ENCODE measurements at regions not wholly inside any gene's neighbourhood (a gene's known extent, or its start where the extent isn't known, plus 50 kb on each side); places are given as distances from the start of the nearest gene placed in this dataset.

GRCh38 chr1:116826818-116827606 lies 72.8 kb downstream of the CD2 start (continued):
- TF ChIP-seq MYC (IDR thresholded peaks at IDR 0.05; ENCODE audit: insufficient read depth, insufficient read length, insufficient replicate concordance, low read length, severe bottlenecking) (no peak), TCF7 (IDR thresholded peaks at IDR 0.05; ENCODE audit: borderline replicate concordance) (no peak), MTA2 (IDR thresholded peaks at IDR 0.05; ENCODE audit: low read depth) (peak; percentile 88), HDAC6 (IDR thresholded peaks at IDR 0.05; ENCODE audit: unreplicated experiment) (no peak), SMC3 (IDR thresholded peaks at IDR 0.05; ENCODE audit: borderline replicate concordance, low read length) (no peak; the same call in 1 of the 2 replicates), ESRRA (IDR thresholded peaks at IDR 0.05; ENCODE audit: low read length) (no peak), NR2C2 (IDR thresholded peaks at IDR 0.05; ENCODE audit: borderline replicate concordance, control insufficient read depth, insufficient read length, low read depth) (no peak), ZNF384 (IDR thresholded peaks at IDR 0.05; ENCODE audit: borderline replicate concordance, low read depth, low read length) (no peak), SREBF1 (IDR thresholded peaks at IDR 0.05; ENCODE audit: low read length) (0 out of 2 replicates have a peak, but pooled peaks have one; percentile 4), MEF2A (IDR thresholded peaks at IDR 0.05; ENCODE audit: insufficient read depth, low read depth, low read length) (no peak), IRF4 (IDR thresholded peaks at IDR 0.05; ENCODE audit: low read depth, low read length) (peak; percentile 94), ZBTB33 (IDR thresholded peaks at IDR 0.05) (no peak), SIN3A (IDR thresholded peaks at IDR 0.05; ENCODE audit: low read depth, low read length) (no peak), RAD51 (IDR thresholded peaks at IDR 0.05) (no peak), STAT3 (IDR thresholded peaks at IDR 0.05; ENCODE audit: low read depth, low read length) (no peak), MEF2B (IDR thresholded peaks at IDR 0.05; ENCODE audit: partially characterized antibody, poor library complexity, severe bottlenecking) (no peak), CREM (IDR thresholded peaks at IDR 0.05; ENCODE audit: low read depth) (peak; percentile 87; the same call in 1 of the 2 replicates), MYB (IDR thresholded peaks at IDR 0.05; ENCODE audit: borderline replicate concordance, low read depth, low read length) (no peak), USF2 (IDR thresholded peaks at IDR 0.05; ENCODE audit: borderline replicate concordance, low read depth, low read length) (no peak)
- TF ChIP-seq, protein P1, sequence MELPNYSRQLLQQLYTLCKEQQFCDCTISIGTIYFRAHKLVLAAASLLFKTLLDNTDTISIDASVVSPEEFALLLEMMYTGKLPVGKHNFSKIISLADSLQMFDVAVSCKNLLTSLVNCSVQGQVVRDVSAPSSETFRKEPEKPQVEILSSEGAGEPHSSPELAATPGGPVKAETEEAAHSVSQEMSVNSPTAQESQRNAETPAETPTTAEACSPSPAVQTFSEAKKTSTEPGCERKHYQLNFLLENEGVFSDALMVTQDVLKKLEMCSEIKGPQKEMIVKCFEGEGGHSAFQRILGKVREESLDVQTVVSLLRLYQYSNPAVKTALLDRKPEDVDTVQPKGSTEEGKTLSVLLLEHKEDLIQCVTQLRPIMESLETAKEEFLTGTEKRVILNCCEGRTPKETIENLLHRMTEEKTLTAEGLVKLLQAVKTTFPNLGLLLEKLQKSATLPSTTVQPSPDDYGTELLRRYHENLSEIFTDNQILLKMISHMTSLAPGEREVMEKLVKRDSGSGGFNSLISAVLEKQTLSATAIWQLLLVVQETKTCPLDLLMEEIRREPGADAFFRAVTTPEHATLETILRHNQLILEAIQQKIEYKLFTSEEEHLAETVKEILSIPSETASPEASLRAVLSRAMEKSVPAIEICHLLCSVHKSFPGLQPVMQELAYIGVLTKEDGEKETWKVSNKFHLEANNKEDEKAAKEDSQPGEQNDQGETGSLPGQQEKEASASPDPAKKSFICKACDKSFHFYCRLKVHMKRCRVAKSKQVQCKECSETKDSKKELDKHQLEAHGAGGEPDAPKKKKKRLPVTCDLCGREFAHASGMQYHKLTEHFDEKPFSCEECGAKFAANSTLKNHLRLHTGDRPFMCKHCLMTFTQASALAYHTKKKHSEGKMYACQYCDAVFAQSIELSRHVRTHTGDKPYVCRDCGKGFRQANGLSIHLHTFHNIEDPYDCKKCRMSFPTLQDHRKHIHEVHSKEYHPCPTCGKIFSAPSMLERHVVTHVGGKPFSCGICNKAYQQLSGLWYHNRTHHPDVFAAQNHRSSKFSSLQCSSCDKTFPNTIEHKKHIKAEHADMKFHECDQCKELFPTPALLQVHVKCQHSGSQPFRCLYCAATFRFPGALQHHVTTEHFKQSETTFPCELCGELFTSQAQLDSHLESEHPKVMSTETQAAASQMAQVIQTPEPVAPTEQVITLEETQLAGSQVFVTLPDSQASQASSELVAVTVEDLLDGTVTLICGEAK (IDR thresholded peaks at IDR 0.05; ENCODE audit: borderline replicate concordance): no peak
- TF ChIP-seq, protein P2, sequence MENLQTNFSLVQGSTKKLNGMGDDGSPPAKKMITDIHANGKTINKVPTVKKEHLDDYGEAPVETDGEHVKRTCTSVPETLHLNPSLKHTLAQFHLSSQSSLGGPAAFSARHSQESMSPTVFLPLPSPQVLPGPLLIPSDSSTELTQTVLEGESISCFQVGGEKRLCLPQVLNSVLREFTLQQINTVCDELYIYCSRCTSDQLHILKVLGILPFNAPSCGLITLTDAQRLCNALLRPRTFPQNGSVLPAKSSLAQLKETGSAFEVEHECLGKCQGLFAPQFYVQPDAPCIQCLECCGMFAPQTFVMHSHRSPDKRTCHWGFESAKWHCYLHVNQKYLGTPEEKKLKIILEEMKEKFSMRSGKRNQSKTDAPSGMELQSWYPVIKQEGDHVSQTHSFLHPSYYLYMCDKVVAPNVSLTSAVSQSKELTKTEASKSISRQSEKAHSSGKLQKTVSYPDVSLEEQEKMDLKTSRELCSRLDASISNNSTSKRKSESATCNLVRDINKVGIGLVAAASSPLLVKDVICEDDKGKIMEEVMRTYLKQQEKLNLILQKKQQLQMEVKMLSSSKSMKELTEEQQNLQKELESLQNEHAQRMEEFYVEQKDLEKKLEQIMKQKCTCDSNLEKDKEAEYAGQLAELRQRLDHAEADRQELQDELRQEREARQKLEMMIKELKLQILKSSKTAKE (IDR thresholded peaks at IDR 0.05; ENCODE audit: low read depth, poor library complexity, severe bottlenecking): peak; percentile 75

Data from GM12878 (cell line).